Stimulated activated CD4-positive, alpha-beta T cell treated with anti-CD3 and anti-CD28 coated beads, Interleukin-1b, Interleukin-23, amount 100 ng/mL, for 1 hour (primary cell): ENCODE measurements at regions not wholly inside any gene's neighbourhood (a gene's known extent, or its start where the extent isn't known, plus 50 kb on each side); places are given as distances from the start of the nearest gene placed in this dataset.
"Not testable (repeated sequence)": the region's sequence is repeated elsewhere in the genome, so short reads cannot be mapped to it uniquely, and the experiment has no call there.

Source experiments
- DNase-seq, 2 donors: peaks; one replicate each; pipeline ENCODE4 v3.0.0-alpha.2; 2020; ENCODE audit warnings: low read depth in 2 of 2

- DNase-seq, result no peak
These were observed 269.2 kb upstream of the TCERG1L start for GRCh38 chr10:131580674-131581073.

- not testable (repeated sequence) for DNase-seq
These were observed 270.0 kb upstream of the TCERG1L start for GRCh38 chr10:131581547-131581946.

GRCh38 chr10:131584287-131584686, 272.8 kb upstream of the TCERG1L start:
- DNase-seq, result no peak

- DNase-seq, result no peak
These were observed 274.2 kb upstream of the TCERG1L start for GRCh38 chr10:131585761-131586160.

GRCh38 chr10:131586958-131587357, 275.4 kb upstream of the TCERG1L start:
- DNase-seq, result no peak

GRCh38 chr10:131587976-131588680, 276.6 kb upstream of the TCERG1L start:
- DNase-seq, result no peak

- DNase-seq, result no peak
These were observed 277.2 kb upstream of the TCERG1L start for GRCh38 chr10:131588704-131589220.

GRCh38 chr10:131590567-131590966, 279.0 kb upstream of the TCERG1L start:
- no peak for DNase-seq

GRCh38 chr10:131591936-131592335, 280.4 kb upstream of the TCERG1L start:
- DNase-seq, result no peak

- DNase-seq, result no peak
These were observed 291.6 kb upstream of the PPP2R2D start for GRCh38 chr10:131609176-131609575.

- DNase-seq, result no peak
These were observed 285.7 kb upstream of the PPP2R2D start for GRCh38 chr10:131615150-131615549.

GRCh38 chr10:131616040-131616439, 284.8 kb upstream of the PPP2R2D start:
- DNase-seq, result no peak

- DNase-seq, result no peak
These were observed 283.5 kb upstream of the PPP2R2D start for GRCh38 chr10:131617113-131617858.

- no peak for DNase-seq
These were observed 282.1 kb upstream of the PPP2R2D start for GRCh38 chr10:131618587-131619267.

GRCh38 chr10:131620314-131620713, 280.5 kb upstream of the PPP2R2D start:
- DNase-seq, result no peak

GRCh38 chr10:131620904-131621303, 279.9 kb upstream of the PPP2R2D start:
- DNase-seq, result no peak

GRCh38 chr10:131621784-131622624, 278.8 kb upstream of the PPP2R2D start:
- no peak for DNase-seq

- DNase-seq, result no peak
These were observed 275.8 kb upstream of the PPP2R2D start for GRCh38 chr10:131625041-131625440.

GRCh38 chr10:131626274-131626673, 274.5 kb upstream of the PPP2R2D start:
- DNase-seq, result no peak

GRCh38 chr10:131629026-131629770, 271.6 kb upstream of the PPP2R2D start:
- no peak for DNase-seq

GRCh38 chr10:131630772-131631258, 270.0 kb upstream of the PPP2R2D start:
- no peak for DNase-seq
